ENCODE measurements at regions not wholly inside any gene's neighbourhood (a gene's known extent, or its start where the extent isn't known, plus 50 kb on each side); places are given as distances from the start of the nearest gene placed in this dataset.

DNA sequence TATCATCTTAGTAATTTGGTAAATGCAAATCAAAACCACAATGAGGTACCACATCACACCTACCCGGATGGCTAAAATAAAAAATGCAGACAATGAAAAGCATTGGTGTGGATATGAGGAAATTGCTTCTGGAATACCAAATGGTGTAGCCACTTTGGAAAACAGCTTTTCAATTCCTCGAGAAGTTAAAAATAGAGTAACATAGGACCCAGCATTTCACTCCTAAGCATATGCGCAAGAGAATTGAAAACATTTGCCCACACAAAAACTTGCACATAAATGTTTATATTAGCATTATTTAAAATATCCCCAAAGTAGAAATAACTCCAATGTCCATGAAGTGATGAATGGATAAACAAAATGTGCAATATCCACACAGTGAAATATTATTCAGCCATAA, 608.7 kb downstream of the ISL1 start:
- TF ChIP-seq, protein P1, sequence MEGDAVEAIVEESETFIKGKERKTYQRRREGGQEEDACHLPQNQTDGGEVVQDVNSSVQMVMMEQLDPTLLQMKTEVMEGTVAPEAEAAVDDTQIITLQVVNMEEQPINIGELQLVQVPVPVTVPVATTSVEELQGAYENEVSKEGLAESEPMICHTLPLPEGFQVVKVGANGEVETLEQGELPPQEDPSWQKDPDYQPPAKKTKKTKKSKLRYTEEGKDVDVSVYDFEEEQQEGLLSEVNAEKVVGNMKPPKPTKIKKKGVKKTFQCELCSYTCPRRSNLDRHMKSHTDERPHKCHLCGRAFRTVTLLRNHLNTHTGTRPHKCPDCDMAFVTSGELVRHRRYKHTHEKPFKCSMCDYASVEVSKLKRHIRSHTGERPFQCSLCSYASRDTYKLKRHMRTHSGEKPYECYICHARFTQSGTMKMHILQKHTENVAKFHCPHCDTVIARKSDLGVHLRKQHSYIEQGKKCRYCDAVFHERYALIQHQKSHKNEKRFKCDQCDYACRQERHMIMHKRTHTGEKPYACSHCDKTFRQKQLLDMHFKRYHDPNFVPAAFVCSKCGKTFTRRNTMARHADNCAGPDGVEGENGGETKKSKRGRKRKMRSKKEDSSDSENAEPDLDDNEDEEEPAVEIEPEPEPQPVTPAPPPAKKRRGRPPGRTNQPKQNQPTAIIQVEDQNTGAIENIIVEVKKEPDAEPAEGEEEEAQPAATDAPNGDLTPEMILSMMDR (conservative IDR thresholded peaks at IDR 0.05): no peak
- no peak for TF ChIP-seq EZH2 (IDR thresholded peaks at IDR 0.05; ENCODE audit: low read depth)

Data from PC-9 (cell line).